OCI-LY7 (cell line): ENCODE measurements at regions not wholly inside any gene's neighbourhood (a gene's known extent, or its start where the extent isn't known, plus 50 kb on each side); places are given as distances from the start of the nearest gene placed in this dataset.

Experiments
- BruUV-seq: library from RNA; stranded (reverse); fragments of 400-500 nt; replicated peaks from 2 replicates; lab custom pipeline; 2021; lab: Mats Ljungman, UMichigan
- CTCF ChIA-PET: fragments of 300-600 bp; sonication (Branson Sonifier 250); formaldehyde crosslinking; loops from one replicate; lab custom pipeline; 2022; ENCODE audit warnings: antibody characterized with exemption; ENCODE audit not compliant: unreplicated experiment; lab: Charles Lee
- POLR2A ChIA-PET: fragments of 300-600 bp; sonication (Branson Sonifier 250); formaldehyde crosslinking; loops from one replicate; lab custom pipeline; 2022; ENCODE audit warnings: antibody characterized with exemption; lab: Charles Lee
- DNase-seq: peaks from one replicate; pipeline ENCODE4 v3.0.0-alpha.2; 2015; ENCODE audit warnings: low spot score
- H2AFZ ChIP-seq: fragments of 200-600 bp; sonication (generic), shearing (Covaris generic); 2 replicates; pipeline ENCODE4 v1.6.1; 2014; ENCODE audit warnings: mild to moderate bottlenecking, antibody characterized with exemption, low read length, moderate library complexity
- H3K27ac ChIP-seq: fragments of 200-600 bp; sonication (generic); 2 replicates; pipeline ENCODE4 v1.5.1; 2014; ENCODE audit warnings: mixed run types, low read depth, mild to moderate bottlenecking, moderate library complexity, low read length, inconsistent platforms; ENCODE audit not compliant: poor library complexity, severe bottlenecking
- H3K36me3 ChIP-seq: fragments of 200-600 bp; sonication (generic); 2 replicates; pipeline ENCODE4 v1.6.1; 2014; ENCODE audit warnings: mild to moderate bottlenecking, antibody characterized with exemption, low read length, moderate library complexity, mixed read lengths; ENCODE audit not compliant: insufficient read depth
- H3K4me1 ChIP-seq: fragments of 200-600 bp; sonication (generic); 2 replicates; pipeline ENCODE4 v1.5.1; 2014; ENCODE audit warnings: mild to moderate bottlenecking, low read length; ENCODE audit not compliant: insufficient read depth, poor library complexity, severe bottlenecking
- H3K4me2 ChIP-seq: fragments of 200-600 bp; sonication (generic); 2 replicates; pipeline ENCODE4 v1.6.1; 2014; ENCODE audit warnings: mild to moderate bottlenecking, low read length
- H3K4me3 ChIP-seq: fragments of 200-600 bp; sonication (generic); 2 replicates; pipeline ENCODE4 v1.5.1; 2014; ENCODE audit warnings: mild to moderate bottlenecking, low read depth, low read length; ENCODE audit not compliant: poor library complexity, severe bottlenecking
- H3K79me2 ChIP-seq: fragments of 200-600 bp; sonication (generic); 2 replicates; pipeline ENCODE4 v1.6.1; 2016; ENCODE audit warnings: low read depth, mild to moderate bottlenecking, low read length, moderate library complexity, mixed read lengths; ENCODE audit not compliant: insufficient read depth
- H3K9me2 ChIP-seq: fragments of 200-600 bp; sonication (generic); 2 replicates; pipeline ENCODE4 v1.6.1; 2016; ENCODE audit warnings: mild to moderate bottlenecking, low read length, mixed read lengths; ENCODE audit not compliant: insufficient read depth
- H3K9me3 ChIP-seq: fragments of 200-600 bp; sonication (generic); 2 replicates; pipeline ENCODE4 v1.6.1; 2014; ENCODE audit warnings: mild to moderate bottlenecking, mixed run types, low read length, mixed read lengths
- H4K20me1 ChIP-seq: fragments of 200-600 bp; sonication (generic); 2 replicates; pipeline ENCODE4 v1.6.1; 2014; ENCODE audit warnings: mild to moderate bottlenecking, antibody characterized with exemption, low read length, moderate library complexity, mixed read lengths; ENCODE audit not compliant: insufficient read depth
- EZH2phosphoT487 ChIP-seq: fragments of 200-600 bp; sonication (generic); IDR thresholded peaks from 2 replicates; pipeline ENCODE4 v1.6.1; 2018; ENCODE audit warnings: low read depth, borderline replicate concordance, mild to moderate bottlenecking, mixed run types, antibody characterized with exemption, low read length, moderate library complexity, mixed read lengths
- intact Hi-C: fragments of 100-400 bp; cut with micrococcal nuclease; formaldehyde crosslinking; loops from one replicate; pipeline ENCODE4 v1.10.0; 2022; ENCODE audit not compliant: unreplicated experiment
- TF ChIP-seq, protein P1 (sequence below): fragments of 200-600 bp; sonication (generic); conservative IDR thresholded peaks from 2 replicates; pipeline ENCODE4 v1.5.1; 2014; ENCODE audit warnings: mild to moderate bottlenecking, antibody characterized with exemption, low read length, moderate library complexity, mixed read lengths

DNA sequence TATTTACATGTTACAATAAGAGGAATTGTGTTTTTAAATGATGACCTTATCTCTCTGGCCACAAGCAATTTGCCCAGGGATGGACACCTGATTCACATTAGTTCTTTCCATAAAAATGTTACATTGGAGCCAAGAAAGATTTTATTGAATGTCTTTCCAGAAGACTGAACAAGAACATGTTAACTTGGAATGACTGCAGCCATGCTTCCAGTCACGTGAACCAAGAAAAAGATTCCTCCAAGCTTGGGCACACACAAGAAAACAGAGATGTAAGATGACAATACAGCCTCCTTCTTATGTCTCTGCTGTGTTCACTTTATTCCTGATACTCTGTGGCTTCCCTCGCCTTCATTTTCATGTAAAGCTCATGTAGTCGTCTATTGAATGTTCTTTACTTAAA lies 737.6 kb downstream of the TRIML1 start:
- DNase-seq, result no peak
- BruUV-seq, result no TSS peak
- POLR2A ChIA-PET, result no interaction called here
- H3K4me3 ChIP-seq, result no peak overlapping the region
- TF ChIP-seq, protein P1, sequence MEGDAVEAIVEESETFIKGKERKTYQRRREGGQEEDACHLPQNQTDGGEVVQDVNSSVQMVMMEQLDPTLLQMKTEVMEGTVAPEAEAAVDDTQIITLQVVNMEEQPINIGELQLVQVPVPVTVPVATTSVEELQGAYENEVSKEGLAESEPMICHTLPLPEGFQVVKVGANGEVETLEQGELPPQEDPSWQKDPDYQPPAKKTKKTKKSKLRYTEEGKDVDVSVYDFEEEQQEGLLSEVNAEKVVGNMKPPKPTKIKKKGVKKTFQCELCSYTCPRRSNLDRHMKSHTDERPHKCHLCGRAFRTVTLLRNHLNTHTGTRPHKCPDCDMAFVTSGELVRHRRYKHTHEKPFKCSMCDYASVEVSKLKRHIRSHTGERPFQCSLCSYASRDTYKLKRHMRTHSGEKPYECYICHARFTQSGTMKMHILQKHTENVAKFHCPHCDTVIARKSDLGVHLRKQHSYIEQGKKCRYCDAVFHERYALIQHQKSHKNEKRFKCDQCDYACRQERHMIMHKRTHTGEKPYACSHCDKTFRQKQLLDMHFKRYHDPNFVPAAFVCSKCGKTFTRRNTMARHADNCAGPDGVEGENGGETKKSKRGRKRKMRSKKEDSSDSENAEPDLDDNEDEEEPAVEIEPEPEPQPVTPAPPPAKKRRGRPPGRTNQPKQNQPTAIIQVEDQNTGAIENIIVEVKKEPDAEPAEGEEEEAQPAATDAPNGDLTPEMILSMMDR, result no peak
- TF ChIP-seq EZH2phosphoT487, result no peak
- no peaks in the 10 kb centered on the region for H4K20me1 ChIP-seq
- no peaks in the 10 kb centered on the region for H3K79me2 ChIP-seq
- CTCF ChIA-PET, result no interaction called here
- H3K9me2 ChIP-seq, result no peaks in the 10 kb centered on the region
- H2AFZ ChIP-seq, result no peak overlapping the region
- H3K27ac ChIP-seq, result no peak overlapping the region
- H3K4me2 ChIP-seq, result no peak overlapping the region
- H3K9me3 ChIP-seq, result no peaks in the 10 kb centered on the region
- no peaks in the 10 kb centered on the region for H3K36me3 ChIP-seq
- intact Hi-C loops, result no loop called here
- H3K4me1 ChIP-seq, result no peaks in the 10 kb centered on the region

DNA sequence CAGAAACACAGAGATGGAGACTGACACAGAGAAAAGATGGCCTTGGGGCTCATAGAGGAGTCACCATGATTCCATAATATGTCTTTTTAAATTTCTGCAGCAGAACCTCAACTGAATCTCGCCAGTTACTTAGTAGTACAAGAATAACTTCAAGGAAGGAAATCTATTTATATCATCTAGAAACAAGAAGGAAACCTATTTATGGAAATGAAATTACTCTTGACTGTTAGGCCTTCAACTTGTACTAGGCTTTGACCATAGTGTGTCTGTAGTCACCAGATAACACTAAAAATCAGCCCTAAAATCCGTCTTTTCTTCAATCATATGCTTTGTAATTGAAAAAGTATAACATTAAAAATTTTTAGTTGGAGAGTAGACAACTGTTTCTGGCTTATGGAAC lies 740.4 kb downstream of the TRIML1 start:
- BruUV-seq, result no TSS peak
- H3K4me1 ChIP-seq, result no peaks in the 10 kb centered on the region

DNA sequence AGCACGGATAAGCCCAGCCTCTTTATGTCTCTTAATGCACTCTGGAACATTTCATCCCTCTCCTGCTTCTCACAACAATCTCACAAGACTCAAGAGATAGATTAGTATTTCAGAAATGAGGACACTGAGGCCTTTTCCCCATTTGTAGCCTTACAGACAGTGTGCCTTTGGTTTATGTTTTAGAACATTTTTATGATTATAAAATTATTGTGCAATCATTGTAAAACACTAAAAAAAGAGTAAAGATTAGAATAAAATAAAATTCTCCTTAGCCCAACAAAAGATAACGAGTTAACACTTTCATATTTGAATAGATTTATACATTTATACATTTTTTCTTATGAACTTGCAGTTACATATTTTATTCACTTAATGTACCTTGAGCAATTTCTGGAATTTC lies 748.7 kb downstream of the TRIML1 start:
- Histone ChIP-seq H3K4me1 (no peaks in the 10 kb centered on the region), H4K20me1 (no peaks in the 10 kb centered on the region), H3K4me3 (no peak overlapping the region), H3K27ac (no peak overlapping the region), H3K4me2 (no peak overlapping the region), H2AFZ (no peak overlapping the region), H3K9me2 (no peaks in the 10 kb centered on the region), H3K36me3 (no peaks in the 10 kb centered on the region), H3K9me3 (no peaks in the 10 kb centered on the region), H3K79me2 (no peaks in the 10 kb centered on the region)
- TF ChIP-seq, protein P1, result no peak
- no peak for TF ChIP-seq EZH2phosphoT487
- no TSS peak for BruUV-seq
- intact Hi-C loops, result no loop called here
- ChIA-PET CTCF (no interaction called here), POLR2A (no interaction called here)
- no peak for DNase-seq

More for the DNA sequence above, 740.4 kb downstream of the TRIML1 start:
- H3K36me3 ChIP-seq, result no peaks in the 10 kb centered on the region
- H3K4me3 ChIP-seq, result no peak overlapping the region
- no peak overlapping the region for H3K4me2 ChIP-seq
- H2AFZ ChIP-seq, result no peak overlapping the region
- no peaks in the 10 kb centered on the region for H3K9me3 ChIP-seq
- CTCF ChIA-PET, result no interaction called here
- intact Hi-C loops, result no loop called here
- no peak overlapping the region for H3K27ac ChIP-seq
- DNase-seq, result no peak
- H4K20me1 ChIP-seq, result no peaks in the 10 kb centered on the region
- no peak for TF ChIP-seq EZH2phosphoT487
- TF ChIP-seq, protein P1, result no peak
- no peaks in the 10 kb centered on the region for H3K9me2 ChIP-seq
- POLR2A ChIA-PET, result no interaction called here
- no peaks in the 10 kb centered on the region for H3K79me2 ChIP-seq
